ENCODE measurements at regions not wholly inside any gene's neighbourhood (a gene's known extent, or its start where the extent isn't known, plus 50 kb on each side); places are given as distances from the start of the nearest gene placed in this dataset.

- TF ChIP-seq CTCF (IDR thresholded peaks at IDR 0.05; ENCODE audit: low read length): no peak
- TF ChIP-seq EZH2 (optimal IDR thresholded peaks at IDR 0.05; ENCODE audit: low read depth, low read length): no peak
Observed at GRCh38 chr12:111029732-111030131, 109.4 kb upstream of the MYL2 start.

All from MM.1S (cell line).